ENCODE measurements at regions not wholly inside any gene's neighbourhood (a gene's known extent, or its start where the extent isn't known, plus 50 kb on each side); places are given as distances from the start of the nearest gene placed in this dataset.
"Not testable (repeated sequence)": the region's sequence is repeated elsewhere in the genome, so short reads cannot be mapped to it uniquely, and the experiment has no call there.

DNA sequence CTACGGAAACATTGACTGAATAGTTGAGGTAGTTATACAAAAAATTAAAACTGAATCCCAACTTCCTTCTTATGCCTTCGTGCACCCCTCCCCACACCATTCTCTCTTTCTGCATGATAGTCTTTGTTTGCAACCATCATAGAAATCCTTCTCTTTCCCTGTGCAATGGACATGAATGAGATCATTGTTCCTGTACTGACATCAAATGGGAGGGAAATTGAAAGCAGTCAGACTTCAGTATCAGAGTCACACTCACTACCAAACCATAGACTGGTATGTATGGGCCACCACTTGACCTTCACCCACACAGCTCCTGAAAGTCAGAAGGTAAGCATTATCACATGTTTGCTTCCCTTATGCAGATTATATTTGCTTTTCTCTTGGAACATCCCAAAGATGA, 782.8 kb downstream of the BCL11A start:
- no peak for DNase-seq

DNA sequence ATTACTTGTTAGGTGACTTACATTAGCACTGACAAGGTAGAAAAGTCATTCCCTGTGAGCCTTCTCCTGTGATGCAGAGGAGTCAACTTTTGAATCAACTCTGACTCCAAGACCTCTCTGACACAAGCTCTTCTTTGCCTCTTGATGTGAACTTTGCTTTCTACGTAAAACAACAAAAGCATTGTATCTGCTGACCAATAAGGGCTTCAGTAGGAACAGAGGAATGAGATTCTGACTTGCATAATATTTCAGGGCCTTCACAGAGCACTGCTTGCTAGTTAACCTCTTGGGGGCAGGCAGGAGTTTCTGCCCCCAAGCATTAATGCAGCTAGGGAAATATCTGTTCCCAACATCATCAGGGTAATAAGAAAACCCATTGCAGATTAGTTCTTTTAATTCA, 791.5 kb downstream of the BCL11A start:
- DNase-seq = no peak

DNA sequence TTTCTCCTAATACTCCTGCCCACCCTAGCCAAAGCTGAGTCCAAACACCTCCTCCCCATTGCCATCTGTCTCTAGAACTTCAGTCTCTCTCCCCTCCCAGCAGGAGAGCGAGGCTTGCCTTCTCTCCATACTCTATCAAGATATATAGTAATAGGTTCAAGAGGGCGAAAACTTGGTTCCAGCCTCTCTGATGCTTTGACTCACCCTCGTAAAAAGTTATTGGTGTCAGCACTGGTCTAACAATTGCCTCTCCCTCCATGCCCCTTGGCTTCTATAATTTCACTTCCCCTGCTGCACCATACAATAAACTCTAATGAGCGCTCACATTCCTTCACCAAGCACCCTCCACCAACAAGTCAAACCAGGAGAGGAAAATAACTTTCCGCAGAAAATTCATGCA, 797.3 kb downstream of the BCL11A start:
- DNase-seq = no peak

DNA sequence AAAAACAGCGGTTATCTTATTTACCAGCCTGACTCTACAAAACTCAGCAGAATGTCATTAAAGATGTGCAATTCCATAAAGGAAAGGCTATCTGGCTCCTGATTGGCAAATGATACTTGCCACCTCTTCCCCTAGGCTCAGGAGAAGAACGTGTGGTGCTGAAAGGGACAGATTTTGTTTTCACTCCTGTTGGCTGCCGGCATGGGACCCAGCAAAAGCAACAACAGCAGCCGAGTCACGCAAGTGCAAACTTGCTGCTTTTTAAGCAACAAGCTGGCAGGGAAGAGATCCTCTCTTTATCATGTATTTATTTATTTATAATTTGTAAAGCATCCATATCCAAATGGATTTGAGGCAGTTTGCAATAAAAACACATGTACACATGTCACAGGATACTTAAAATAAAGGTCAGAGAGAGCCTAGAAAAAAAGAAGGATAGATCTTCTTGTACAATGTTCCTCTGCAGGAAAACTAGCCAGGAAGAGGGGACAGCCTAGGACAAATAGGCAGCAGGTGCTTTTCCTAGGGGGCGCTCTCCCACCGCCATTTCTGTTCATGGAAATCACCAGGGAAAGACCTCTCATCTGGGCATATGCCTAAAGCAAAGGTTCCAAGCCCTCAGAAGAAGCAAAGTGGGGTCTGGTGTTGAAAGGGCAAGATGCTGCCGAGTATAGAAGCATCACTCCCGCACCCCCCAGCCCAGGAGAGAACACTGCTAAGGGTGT, 799.3 kb downstream of the BCL11A start:
- no peak for DNase-seq

DNA sequence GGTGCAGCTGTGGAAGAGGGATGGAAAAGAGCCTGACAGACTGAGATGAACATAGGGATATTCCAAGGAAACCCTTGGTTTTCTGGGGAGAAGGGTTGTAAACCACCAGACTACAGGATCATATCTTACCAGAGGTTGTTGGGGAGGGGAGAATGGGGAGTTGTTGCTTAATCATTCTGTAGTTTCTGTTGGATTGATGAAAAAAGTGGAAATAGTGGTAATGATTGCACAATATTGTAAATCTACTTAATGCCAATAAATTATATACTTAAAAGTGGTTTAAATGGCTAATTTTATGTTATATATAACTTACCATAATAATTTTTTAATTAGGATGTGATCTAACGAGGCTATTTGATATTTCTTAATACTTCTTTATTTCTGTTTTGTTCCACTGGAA, 800.9 kb downstream of the BCL11A start:
- DNase-seq = no peak

DNA sequence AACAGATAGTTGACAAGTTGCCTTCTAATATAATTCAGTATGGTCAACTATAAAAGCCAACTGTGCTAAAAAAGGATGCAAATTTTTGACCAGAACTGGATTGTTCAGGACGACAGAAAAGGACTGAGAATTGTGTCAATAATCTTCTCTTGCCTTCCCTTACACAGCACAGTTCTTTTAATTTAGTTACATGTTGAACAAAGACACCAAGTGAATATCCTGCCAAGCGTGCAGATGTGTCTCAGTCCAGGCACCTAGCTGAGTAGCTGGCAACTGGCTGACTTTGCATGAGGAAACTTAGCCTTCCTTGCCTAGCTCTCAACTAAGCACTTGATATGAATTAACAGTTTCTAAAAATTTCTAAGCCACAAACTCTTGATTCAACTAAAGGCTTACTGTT, 801.4 kb downstream of the BCL11A start:
- DNase-seq = no peak

DNA sequence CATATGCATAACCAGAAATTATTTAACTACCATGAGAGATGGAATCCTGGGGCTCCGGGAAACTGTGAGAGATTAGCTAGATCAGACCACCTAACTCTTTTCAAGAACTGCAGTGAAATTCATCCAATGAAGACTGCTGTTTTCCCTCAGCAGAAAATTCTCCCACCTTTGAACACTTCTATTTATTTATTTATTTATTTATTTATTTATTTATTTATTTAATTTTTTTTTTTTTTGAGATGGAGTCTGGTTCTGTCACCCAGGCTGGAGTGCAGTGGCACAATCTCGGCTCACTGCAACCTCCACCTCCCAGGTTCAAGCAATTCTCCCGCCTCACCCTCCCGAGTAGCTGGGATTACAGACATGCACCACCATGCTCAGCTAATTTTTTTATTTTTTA, 802.2 kb downstream of the BCL11A start:
- DNase-seq = not testable (repeated sequence)

DNA sequence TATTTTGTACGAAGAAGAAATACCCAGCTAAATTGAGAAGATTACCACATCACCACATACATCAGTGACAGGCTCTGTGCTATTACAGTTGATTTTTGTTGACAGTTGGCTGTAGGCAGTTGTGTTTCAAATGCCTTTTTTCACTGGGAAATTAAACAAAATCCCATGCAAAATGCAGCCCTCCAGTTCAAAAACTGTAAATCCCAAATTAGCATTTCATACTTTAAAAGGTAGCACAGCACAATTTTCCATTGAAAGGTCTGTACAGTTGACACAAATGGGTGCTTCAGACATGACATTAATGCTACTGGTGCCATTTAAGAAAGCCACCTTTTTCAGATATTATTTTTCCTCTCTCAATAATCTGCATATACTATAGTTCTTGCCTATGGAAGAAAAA, 807.2 kb downstream of the BCL11A start:
- DNase-seq = no peak

DNA sequence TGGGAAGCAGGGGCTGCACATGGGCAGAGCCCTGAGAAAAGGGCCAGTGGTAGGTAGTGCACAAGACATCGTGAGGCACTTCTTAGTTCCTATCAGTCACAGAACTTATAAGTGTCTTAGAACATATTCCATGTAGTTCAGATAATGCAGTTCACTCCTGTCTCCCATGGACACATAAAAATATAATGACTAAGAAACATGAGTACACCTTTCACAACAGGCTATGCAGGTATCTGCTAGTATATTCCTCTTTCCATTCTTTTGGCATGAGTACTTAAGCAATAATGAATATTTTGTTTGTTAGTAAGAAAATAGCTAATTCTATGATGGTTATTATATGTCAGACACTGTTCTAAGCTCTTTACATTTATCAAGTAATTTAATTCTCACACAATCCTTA, 808.4 kb downstream of the BCL11A start:
- DNase-seq = no peak

DNA sequence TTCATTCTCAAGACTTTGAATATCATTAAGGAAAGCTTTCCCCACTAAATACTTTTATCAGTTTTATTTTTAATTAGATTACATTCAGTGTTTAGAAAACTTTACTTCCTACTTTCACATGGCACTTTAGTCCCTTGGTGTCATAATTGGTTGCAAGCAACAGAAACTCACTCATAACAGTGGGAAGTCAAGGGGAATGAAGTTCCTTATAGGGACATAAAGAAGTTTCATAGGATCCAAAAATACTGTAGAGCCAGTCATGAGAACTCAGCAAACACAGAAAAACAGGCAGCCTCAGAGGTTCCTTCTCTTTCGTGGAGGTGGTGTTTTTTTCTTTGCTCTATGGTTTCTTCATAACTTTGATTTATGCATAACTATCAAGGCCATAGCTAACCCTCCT, 809.0 kb downstream of the BCL11A start:
- DNase-seq = no peak

DNA sequence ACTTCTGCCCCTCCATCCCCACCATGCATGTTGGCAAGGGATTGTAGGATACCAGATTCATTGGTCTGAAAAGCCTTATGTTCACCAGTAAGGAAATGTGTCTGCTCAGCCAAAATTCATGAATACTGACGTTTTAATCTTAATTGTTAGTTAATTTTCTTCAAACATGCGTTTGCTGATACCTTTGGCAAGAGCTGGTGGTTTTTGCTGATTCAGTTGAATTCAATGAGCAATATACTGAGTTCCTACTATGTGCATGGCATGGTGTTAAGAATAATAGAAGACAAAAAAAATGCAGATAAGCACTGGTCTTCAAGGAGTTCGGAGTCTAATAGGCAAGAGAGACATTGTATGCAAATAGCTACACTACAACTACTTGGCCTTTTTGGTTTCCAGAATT, 811.6 kb downstream of the BCL11A start:
- no peak for DNase-seq

DNA sequence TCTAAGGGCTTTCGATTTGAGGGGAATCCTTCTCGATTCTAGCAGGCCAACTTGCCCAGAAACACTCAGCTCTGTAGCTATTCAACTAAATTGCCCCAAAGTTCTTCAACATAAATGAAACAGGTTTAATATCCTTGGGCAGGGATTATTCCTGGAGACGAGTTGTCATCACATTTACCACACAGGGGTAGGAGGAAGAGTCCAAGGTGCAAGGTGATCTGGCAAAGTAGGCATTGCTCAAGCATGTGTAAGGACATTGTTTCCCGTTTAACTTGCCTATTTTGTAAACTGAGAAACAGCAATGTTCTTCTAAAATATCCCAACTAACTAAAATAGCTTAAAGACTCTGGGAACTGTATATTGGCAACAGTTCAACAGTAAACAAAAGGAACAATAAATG, 814.3 kb downstream of the BCL11A start:
- no peak for DNase-seq

DNA sequence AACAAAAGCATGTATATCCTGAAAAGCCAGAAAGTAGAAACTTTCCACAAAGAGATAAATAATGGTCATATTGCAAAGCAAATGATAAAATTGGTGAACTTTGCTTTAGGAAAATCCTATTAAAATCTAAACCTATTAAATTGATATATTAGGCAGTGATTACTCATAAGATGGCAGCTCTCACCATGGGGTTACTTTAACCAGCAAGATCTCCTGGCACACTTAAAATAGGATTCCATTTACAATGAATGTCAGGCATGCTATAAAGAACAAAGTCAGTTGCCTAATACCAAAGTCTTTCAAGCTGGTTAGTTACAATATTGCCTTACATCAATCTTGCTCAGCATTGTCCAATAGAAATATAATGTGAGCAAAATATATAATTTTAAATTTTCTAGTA, 816.2 kb downstream of the BCL11A start:
- DNase-seq = no peak

DNA sequence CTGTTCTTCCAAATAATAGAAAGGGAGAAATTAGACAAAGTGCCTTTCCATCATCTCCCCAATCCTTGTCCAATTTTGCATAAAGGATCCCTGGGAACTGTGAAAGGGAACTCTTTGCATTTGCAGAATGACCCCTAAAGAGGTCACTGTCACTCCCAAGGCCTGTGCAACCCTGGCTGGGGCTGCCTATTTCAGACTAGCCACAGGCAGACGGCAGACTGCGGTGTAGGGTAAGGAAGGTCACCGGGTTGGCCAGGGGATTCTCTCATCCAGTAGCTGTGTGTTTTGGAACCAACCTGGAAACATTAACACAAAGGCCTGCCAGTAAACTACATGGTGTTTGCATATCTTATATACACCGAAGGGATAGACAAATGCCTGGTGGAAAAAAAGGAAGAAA, 818.7 kb downstream of the BCL11A start:
- DNase-seq = no peak

DNA sequence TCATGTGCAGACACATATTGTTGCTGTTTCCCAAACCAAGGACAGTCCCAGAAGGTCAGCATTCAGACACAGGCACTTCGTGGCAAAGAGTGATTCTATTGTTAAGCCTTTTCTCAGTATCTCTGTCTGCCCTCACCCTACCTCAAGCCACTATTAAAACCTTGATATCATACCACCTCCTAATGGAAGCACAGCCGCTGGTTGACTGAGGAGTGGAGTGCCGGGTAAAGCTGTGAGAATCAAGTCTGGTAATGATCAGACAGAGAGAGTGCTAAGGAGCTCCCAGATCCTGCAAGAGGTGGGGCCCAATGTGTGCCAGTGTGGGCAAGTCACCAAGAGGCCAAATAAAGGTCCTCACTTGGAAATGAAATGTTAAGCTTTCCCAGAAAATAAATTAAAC, 819.5 kb downstream of the BCL11A start:
- no peak for DNase-seq

DNA sequence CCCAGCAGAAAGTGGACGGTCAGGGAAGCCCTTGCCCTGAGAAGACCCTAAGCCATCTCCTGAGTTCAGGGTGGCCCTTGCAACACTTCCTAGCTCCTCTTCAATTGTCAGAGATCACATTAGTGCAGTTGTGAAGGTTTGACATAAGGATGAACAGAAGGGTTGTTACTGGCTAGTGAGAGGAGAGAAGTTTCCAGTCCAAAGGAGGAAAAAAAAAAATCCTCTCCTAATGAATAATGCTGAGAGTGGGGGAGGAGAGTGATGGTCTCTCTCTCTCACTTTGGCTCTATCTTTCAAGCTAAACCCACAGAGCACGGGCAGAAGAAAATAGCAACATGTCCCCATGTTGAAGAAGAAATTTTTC, 819.9 kb downstream of the BCL11A start:
- no peak for DNase-seq

DNA sequence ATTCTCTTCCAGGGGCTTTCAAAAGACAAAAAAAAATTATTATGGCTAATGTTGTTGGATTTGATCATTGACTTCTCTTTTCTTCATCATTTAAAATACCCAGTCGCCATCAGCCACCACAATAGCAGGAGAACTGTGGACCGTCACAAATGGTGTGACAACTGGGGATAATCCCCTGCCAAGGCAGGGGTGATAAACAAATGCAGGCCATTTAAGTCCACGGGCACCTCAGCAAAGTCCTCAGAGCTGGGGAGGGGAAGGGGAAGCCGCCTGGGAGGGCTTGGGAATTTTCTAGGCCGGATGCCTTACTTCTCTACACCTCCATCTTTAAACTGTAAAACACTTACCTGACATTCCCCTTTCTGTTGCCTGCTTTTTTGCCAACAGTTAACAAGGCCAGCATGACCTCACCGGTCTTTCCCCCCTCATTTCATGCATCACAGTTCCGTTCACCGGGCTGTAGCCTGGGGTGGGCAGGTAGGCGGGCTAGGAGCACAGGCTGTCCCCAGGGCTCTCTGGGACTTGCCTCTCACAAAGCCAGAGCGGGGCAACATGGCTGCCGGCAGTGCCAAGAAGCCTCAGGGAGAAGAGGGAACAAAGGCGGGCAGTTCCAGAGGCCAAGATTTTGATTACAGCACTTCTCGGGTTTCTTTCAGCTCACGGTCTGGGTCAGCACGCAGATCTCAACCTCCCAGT, 820.4 kb downstream of the BCL11A start:
- DNase-seq = no peak

DNA sequence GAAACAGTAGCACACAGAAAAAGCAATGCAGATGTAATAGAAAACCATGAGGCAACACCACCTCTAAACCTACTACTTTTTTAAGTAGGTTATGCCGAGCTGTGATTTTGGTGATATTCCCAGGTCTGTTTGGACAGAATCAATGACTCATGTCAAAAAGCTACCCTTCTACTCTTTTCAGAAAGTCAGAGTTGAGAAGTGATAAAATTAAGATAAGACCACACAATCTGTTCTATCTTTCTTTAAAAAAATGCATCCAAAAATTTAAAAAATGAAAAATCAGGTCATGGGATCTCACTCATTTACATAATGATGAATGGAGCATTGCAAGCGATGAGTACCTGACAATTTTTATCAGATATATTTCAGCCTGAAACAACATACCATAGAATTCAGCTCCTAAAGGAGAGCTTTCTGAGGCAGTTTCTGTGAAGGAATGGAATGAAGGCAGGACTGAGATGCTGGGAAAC, 826.3 kb downstream of the BCL11A start:
- DNase-seq = no peak

DNA sequence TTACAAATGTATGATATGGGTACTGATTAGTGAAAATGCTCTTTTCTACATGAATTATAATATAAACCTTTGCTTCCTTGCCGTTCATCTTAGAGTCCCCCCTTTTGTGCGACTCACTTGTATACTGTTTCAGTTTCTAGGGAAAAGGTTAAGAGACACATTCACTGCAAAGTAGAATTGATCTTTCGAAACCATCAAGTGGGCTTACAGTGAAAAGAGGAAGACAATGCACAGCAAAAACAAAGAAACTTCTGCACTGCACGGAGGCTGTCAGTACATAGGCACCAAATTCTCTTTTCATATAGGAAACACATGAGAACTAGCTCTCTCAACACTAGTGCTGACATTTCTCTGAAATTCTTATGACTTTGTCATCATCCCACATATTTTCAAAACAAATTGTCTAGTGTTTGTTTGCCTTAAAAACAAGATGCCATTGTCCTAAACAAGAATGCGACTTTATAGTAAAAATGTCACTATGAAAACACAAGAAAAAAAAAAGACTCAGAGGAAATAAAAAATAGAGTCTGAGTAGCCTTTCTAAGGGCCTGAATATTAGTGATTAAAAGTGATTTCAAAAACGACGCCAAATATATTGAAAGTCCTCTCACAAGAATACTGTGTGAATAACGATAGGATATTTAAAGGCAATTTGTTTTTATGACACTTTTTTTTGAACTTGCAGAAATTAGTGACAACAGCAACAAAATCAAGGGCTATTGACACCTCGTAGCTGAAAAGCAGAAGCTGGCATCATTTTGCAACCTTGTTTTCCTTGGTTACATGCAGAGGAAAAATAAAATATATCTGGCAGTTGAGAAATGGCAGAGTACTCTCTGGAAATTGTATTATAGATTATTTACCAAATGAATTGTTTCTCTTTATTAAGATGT, 827.0 kb downstream of the BCL11A start:
- DNase-seq = no peak

DNA sequence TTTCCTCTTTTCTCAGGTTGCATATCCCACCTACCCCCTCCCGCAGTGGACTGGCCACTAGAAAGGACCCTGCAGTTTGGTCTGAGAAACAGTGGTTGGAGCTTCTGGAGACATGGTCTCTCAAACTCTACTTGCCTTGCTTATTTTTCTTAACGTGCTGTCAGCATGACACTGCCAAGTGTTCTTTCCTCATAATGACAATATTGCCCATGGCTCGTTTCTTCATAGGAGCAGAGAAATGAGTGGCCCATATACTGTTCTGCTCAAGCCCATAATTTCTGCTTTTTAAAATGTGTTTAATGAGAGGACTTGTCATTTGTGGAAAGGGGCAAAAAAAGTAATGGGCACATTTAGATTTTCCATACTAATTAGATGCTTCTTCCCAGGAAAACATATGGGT, 828.7 kb downstream of the BCL11A start:
- DNase-seq = no peak

DNA sequence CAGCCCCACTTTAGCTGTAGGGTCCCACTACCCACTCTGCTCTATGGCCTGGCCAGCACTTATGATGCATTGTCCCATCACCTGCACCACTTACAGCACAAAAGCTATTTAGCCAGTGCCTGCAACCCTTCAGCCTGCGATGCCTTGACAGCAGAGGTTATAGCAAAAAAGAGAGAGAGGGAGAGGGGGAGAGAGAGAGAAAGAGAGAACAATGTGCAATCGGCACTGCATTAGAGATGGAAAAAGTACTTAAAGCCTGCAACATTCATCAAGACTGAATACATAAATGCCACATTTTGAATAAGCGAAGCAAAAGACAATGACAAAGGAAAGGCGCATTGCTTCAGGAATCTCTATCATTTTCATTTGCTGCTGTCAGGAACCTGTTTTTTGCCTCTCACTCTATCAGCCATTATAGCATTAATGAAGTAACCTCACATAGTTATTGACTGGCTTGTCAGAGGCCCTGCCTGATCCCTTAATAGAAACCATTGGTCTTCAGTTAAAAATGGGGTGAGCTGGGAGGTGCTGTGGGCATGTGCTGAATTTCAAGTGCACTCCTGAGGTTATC, 833.1 kb downstream of the BCL11A start:
- DNase-seq = no peak

DNA sequence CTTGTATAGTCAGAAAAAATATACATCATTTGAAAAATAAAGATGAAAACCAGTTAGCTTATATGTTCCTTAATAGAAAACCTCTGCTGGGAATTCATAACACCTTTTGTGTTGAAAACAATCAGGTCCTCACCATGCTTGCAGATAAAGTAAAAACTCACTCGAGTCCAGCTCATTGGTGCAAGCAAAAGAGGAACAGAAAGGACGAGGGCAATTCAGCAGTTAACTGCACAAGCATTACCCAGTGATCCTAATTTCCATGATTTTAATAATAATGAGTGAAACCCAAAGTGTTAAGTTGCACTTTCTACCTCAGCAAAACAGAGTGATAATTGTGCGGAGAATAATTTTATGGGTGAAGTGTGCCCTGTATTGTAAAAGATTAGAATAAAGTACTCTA, 839.9 kb downstream of the BCL11A start:
- no peak for DNase-seq

DNA sequence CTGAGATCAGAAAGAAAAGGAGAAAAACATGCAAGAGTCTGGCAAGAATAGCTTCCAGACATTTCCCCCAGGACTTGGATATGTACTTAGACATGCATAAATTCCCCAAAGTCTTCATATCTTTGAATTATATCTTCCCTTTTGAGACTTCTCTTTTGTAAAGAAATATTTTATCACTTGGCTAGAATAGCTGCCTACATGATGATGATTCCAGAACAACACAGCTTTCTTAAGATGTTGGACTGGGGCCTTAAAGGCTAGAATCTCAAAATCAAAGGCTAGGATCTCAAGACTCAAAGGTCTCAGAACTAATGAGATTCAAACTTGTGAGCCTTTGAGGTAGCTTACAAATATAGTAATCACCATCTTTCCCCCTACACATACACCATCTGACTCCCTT, 842.3 kb downstream of the BCL11A start:
- DNase-seq = no peak

DNA sequence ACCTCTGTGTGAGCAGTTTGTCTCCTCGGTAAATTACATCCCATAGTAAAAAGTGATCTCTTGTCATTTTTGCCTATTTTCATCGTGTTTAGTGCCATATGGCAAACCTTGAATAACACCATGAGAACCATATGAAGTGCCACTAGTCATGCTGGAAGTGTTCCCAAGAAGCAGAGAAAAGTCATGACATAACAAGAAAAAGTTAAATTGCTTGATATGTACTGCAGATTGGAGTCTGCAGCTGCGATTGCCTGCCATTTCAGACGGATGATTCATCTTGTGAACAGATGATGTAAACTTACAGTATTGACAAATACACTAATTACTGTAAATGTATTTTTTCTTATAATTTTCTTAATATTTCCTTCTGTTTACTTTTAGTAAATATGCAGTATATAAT, 846.7 kb downstream of the BCL11A start:
- DNase-seq = no peak

All from CD4-positive, alpha-beta T cell treated with Interleukin-12 subunit alpha and Interleukin-12 subunit beta, for 1 hour (primary cell).